ENCODE measurements at regions not wholly inside any gene's neighbourhood (a gene's known extent, or its start where the extent isn't known, plus 50 kb on each side); places are given as distances from the start of the nearest gene placed in this dataset.
A peak's percentile ranks its signal among the peaks of the same experiment; 100 is the strongest.
"Not testable (repeated sequence)": the region's sequence is repeated elsewhere in the genome, so short reads cannot be mapped to it uniquely, and the experiment has no call there.

GRCh38 chrX:7640392-7640791 is 202.6 kb upstream of the VCX start:
- no peak for DNase-seq (ENCODE audit: low spot score in 2 of 2)
- FAIRE-seq = no peak

- DNase-seq (ENCODE audit: low spot score in 2 of 2) (no peak), FAIRE-seq (no peak)
These were observed 204.8 kb upstream of the VCX start for GRCh38 chrX:7638078-7638710.

- no peak for FAIRE-seq
- no peak for DNase-seq (ENCODE audit: low spot score in 2 of 2)
These were observed 205.9 kb upstream of the VCX start for GRCh38 chrX:7637066-7637465.

GRCh38 chrX:7635604-7636003 is 207.4 kb upstream of the VCX start:
- no peak for FAIRE-seq
- DNase-seq (ENCODE audit: low spot score in 2 of 2) = no peak

GRCh38 chrX:7620560-7620959 is 222.4 kb upstream of the VCX start:
- FAIRE-seq (no peak), DNase-seq (ENCODE audit: low spot score in 2 of 2) (no peak)

GRCh38 chrX:7617994-7618393 is 225.0 kb upstream of the VCX start:
- DNase-seq (ENCODE audit: low spot score in 2 of 2) (no peak), FAIRE-seq (no peak)

GRCh38 chrX:7614616-7615015 is 228.4 kb upstream of the VCX start:
- FAIRE-seq = no peak
- no peak for DNase-seq (ENCODE audit: low spot score in 2 of 2)

- FAIRE-seq; DNase-seq (ENCODE audit: low spot score in 2 of 2): not testable (repeated sequence)
These were observed 234.3 kb upstream of the VCX start for GRCh38 chrX:7608625-7609024.

- DNase-seq (ENCODE audit: low spot score in 2 of 2) (no peak), FAIRE-seq (no peak)
These were observed 236.8 kb upstream of the VCX start for GRCh38 chrX:7606039-7606652.

GRCh38 chrX:7603387-7603786 is 239.6 kb upstream of the VCX start:
- no peak for DNase-seq (ENCODE audit: low spot score in 2 of 2)
- no peak for FAIRE-seq

- FAIRE-seq = no peak
- DNase-seq (ENCODE audit: low spot score in 2 of 2) = no peak
These were observed 246.1 kb upstream of the VCX start for GRCh38 chrX:7596822-7597221.

- not testable (repeated sequence) for FAIRE-seq; DNase-seq (ENCODE audit: low spot score in 2 of 2)
These were observed 249.6 kb upstream of the VCX start for GRCh38 chrX:7593370-7593769.

GRCh38 chrX:7586126-7586525 is 256.8 kb upstream of the VCX start:
- FAIRE-seq = no peak
- DNase-seq (ENCODE audit: low spot score in 2 of 2) = peak in 1 of 2 donors; percentile 10

- FAIRE-seq = no peak
- DNase-seq (ENCODE audit: low spot score in 2 of 2) = no peak
These were observed 260.8 kb upstream of the VCX start for GRCh38 chrX:7582191-7582590.

GRCh38 chrX:7580127-7580526 is 262.8 kb upstream of the VCX start:
- FAIRE-seq (no peak), DNase-seq (ENCODE audit: low spot score in 2 of 2) (no peak)

- DNase-seq (ENCODE audit: low spot score in 2 of 2) (no peak), FAIRE-seq (no peak)
These were observed 268.6 kb upstream of the VCX start for GRCh38 chrX:7574325-7574724.

- FAIRE-seq = no peak
- no peak for DNase-seq (ENCODE audit: low spot score in 2 of 2)
These were observed 272.4 kb upstream of the VCX start for GRCh38 chrX:7570432-7571029.

GRCh38 chrX:7568597-7568996 is 274.4 kb upstream of the VCX start:
- FAIRE-seq (no peak), DNase-seq (ENCODE audit: low spot score in 2 of 2) (no peak)

GRCh38 chrX:7568130-7568529 is 274.8 kb upstream of the VCX start:
- no peak for FAIRE-seq
- DNase-seq (ENCODE audit: low spot score in 2 of 2) = no peak

GRCh38 chrX:7552760-7553159 is 290.2 kb upstream of the VCX start:
- FAIRE-seq (no peak), DNase-seq (ENCODE audit: low spot score in 2 of 2) (no peak)

- FAIRE-seq (no peak), DNase-seq (ENCODE audit: low spot score in 2 of 2) (no peak)
These were observed 296.4 kb upstream of the VCX start for GRCh38 chrX:7546551-7547080.

GRCh38 chrX:7545564-7545963 is 297.4 kb upstream of the VCX start:
- FAIRE-seq (no peak), DNase-seq (ENCODE audit: low spot score in 2 of 2) (no peak)

Data from frontal cortex (tissue), 3 donors.